Thoracic aorta (tissue), 2 donors: ENCODE measurements at regions not wholly inside any gene's neighbourhood (a gene's known extent, or its start where the extent isn't known, plus 50 kb on each side); places are given as distances from the start of the nearest gene placed in this dataset.

ENCODE experiments used
- ATAC-seq: fragments of 150-250 bp; one replicate; pipeline ENCODE4 v1.8.0; 2017; ENCODE audit warnings: low read depth; ENCODE audit not compliant: insufficient number of reproducible peaks, low FRiP score
- DNase-seq: peaks from one replicate; pipeline ENCODE4 v3.0.0-alpha.2; 2020; ENCODE audit warnings: low spot score
- H3K27ac ChIP-seq, 2 donors: fragments of 200-600 bp; sonication (generic); 1 replicate in 1 of 2; 2 replicates in 1 of 2; pipeline ENCODE4 v1.5.1; 2016; ENCODE audit warnings: mild to moderate bottlenecking in 2 of 2, moderate library complexity in 2 of 2
- H3K27me3 ChIP-seq: fragments of 200-600 bp; sonication (generic); replicated peaks from 2 replicates; pipeline ENCODE4 v1.6.0; 2016; ENCODE audit warnings: mild to moderate bottlenecking; ENCODE audit not compliant: insufficient read depth
- H3K36me3 ChIP-seq: fragments of 200-600 bp; sonication (generic); one replicate; pipeline ENCODE4 v1.5.1; 2016
- H3K4me1 ChIP-seq, 2 donors: fragments of 200-600 bp; sonication (generic); 1 replicate in 1 of 2; 2 replicates in 1 of 2; pipeline versions ENCODE4 v1.5.1 to v1.6.0; 2016; ENCODE audit warnings: low read depth in 2 of 2, mild to moderate bottlenecking in 1 of 2; ENCODE audit not compliant: control insufficient read depth in 1 of 2
- H3K4me3 ChIP-seq: fragments of 200-600 bp; sonication (generic); 2 replicates; pipeline ENCODE4 v1.5.1; 2016; ENCODE audit warnings: mild to moderate bottlenecking
- H3K9me3 ChIP-seq: fragments of 200-600 bp; sonication (generic); 2 replicates; pipeline ENCODE4 v1.5.1; 2016
- CTCF ChIP-seq: fragments of 200-600 bp; sonication (generic); IDR thresholded peaks from one replicate; pipeline ENCODE4 v1.5.1; 2019; ENCODE audit warnings: antibody characterized with exemption

GRCh38 chr15:94889153-94889552, 657.8 kb downstream of the MCTP2 start:
- Histone ChIP-seq H3K4me1 (no peaks in the 10 kb centered on the region), H3K27me3 (no peaks in the 10 kb centered on the region), H3K36me3 (no peaks in the 10 kb centered on the region), H3K4me3 (no peak overlapping the region), H3K27ac (no peak overlapping the region), H3K9me3 (peaks cover 2% of the 10 kb centered on the region)
- no peak for ATAC-seq
- no peak for TF ChIP-seq CTCF
- no peak for DNase-seq

GRCh38 chr15:94893091-94893490, 661.7 kb downstream of the MCTP2 start:
- H3K27ac ChIP-seq = no peak overlapping the region
- no peaks in the 10 kb centered on the region for H3K27me3 ChIP-seq
- DNase-seq (no peak), ATAC-seq (no peak)
- H3K36me3 ChIP-seq = no peaks in the 10 kb centered on the region
- no peaks in the 10 kb centered on the region for H3K4me1 ChIP-seq
- no peak overlapping the region for H3K4me3 ChIP-seq
- H3K9me3 ChIP-seq = peaks cover 3% of the 10 kb centered on the region
- TF ChIP-seq CTCF = no peak

GRCh38 chr15:94894056-94894455, 662.7 kb downstream of the MCTP2 start:
- DNase-seq = no peak
- ATAC-seq = no peak
- Histone ChIP-seq H3K4me3 (no peak overlapping the region), H3K27ac (no peak overlapping the region), H3K4me1 (no peaks in the 10 kb centered on the region), H3K9me3 (peaks cover 3% of the 10 kb centered on the region), H3K27me3 (no peaks in the 10 kb centered on the region), H3K36me3 (no peaks in the 10 kb centered on the region)
- no peak for TF ChIP-seq CTCF

- ATAC-seq (no peak), DNase-seq (no peak)
- no peak for TF ChIP-seq CTCF
- Histone ChIP-seq H3K4me1 (no peaks in the 10 kb centered on the region), H3K27ac (no peak overlapping the region), H3K36me3 (no peaks in the 10 kb centered on the region), H3K4me3 (no peak overlapping the region), H3K9me3 (peaks cover 12% of the 10 kb centered on the region), H3K27me3 (no peaks in the 10 kb centered on the region)
These were observed 678.1 kb downstream of the MCTP2 start for GRCh38 chr15:94909510-94909909.

- TF ChIP-seq CTCF = no peak
- no peaks in the 10 kb centered on the region for H3K4me1 ChIP-seq
- ATAC-seq (no peak), DNase-seq (no peak)
- no peak overlapping the region for H3K27ac ChIP-seq
- no peak overlapping the region for H3K4me3 ChIP-seq
- H3K9me3 ChIP-seq = peaks cover 12% of the 10 kb centered on the region
- H3K36me3 ChIP-seq = no peaks in the 10 kb centered on the region
- no peaks in the 10 kb centered on the region for H3K27me3 ChIP-seq
These were observed 678.8 kb downstream of the MCTP2 start for GRCh38 chr15:94910166-94910565.
